ENCODE measurements at regions not wholly inside any gene's neighbourhood (a gene's known extent, or its start where the extent isn't known, plus 50 kb on each side); places are given as distances from the start of the nearest gene placed in this dataset.

- Histone ChIP-seq H3K27me3 (ENCODE audit: control insufficient read depth, insufficient read depth, low read length, poor library complexity, severe bottlenecking) (no peaks in the 10 kb centered on the region), H3K4me1 (ENCODE audit: control insufficient read depth, insufficient read depth, low read length) (no peaks in the 10 kb centered on the region), H3K4me3 (ENCODE audit: low read length) (no peak overlapping the region), H3K9ac (ENCODE audit: extremely low read depth, low read length, poor library complexity, severe bottlenecking) (no peak overlapping the region), H3K36me3 (ENCODE audit: control insufficient read depth, insufficient read depth, low read length) (no peaks in the 10 kb centered on the region), H3K9me3 (ENCODE audit: control insufficient read depth, low read length) (no peaks in the 10 kb centered on the region), H3K27ac (ENCODE audit: low read depth, low read length) (no peak overlapping the region)
- H3K9me3 Mint-ChIP-seq: no peaks in the 10 kb centered on the region
- no peaks in the 10 kb centered on the region for H3K36me3 Mint-ChIP-seq (ENCODE audit: low read depth)
- no peak overlapping the region for H3K27ac Mint-ChIP-seq
- H3K27me3 Mint-ChIP-seq (ENCODE audit: insufficient read depth): peaks cover 21% of the 10 kb centered on the region
- WGBS, 2 experiments (ENCODE audit: insufficient coverage in 1 of 2, insufficient read length in 1 of 2): 80% methylated on average over 2 to 4 of the region's 5 CpGs
- no peak for TF ChIP-seq CTCF (conservative IDR thresholded peaks at IDR 0.05)
- no peak for DNase-seq
- H3K4me3 Mint-ChIP-seq: no peak overlapping the region
- no peaks in the 10 kb centered on the region for H3K4me1 Mint-ChIP-seq
Measured at GRCh38 chr12:105967038-105967776, 171.5 kb downstream of the NUAK1 start.

GRCh38 chr12:105968025-105968424 is 170.7 kb downstream of the NUAK1 start:
- Mint-ChIP-seq H3K4me1 (no peaks in the 10 kb centered on the region), H3K27ac (no peak overlapping the region), H3K27me3 (ENCODE audit: insufficient read depth) (peaks cover 20% of the 10 kb centered on the region), H3K9me3 (no peaks in the 10 kb centered on the region), H3K36me3 (ENCODE audit: low read depth) (no peaks in the 10 kb centered on the region), H3K4me3 (no peak overlapping the region)
- Histone ChIP-seq H3K27ac (ENCODE audit: low read depth, low read length) (no peak overlapping the region), H3K27me3 (ENCODE audit: control insufficient read depth, insufficient read depth, low read length, poor library complexity, severe bottlenecking) (no peaks in the 10 kb centered on the region), H3K9ac (ENCODE audit: extremely low read depth, low read length, poor library complexity, severe bottlenecking) (no peak overlapping the region), H3K9me3 (ENCODE audit: control insufficient read depth, low read length) (no peaks in the 10 kb centered on the region), H3K36me3 (ENCODE audit: control insufficient read depth, insufficient read depth, low read length) (no peaks in the 10 kb centered on the region), H3K4me3 (ENCODE audit: low read length) (no peak overlapping the region), H3K4me1 (ENCODE audit: control insufficient read depth, insufficient read depth, low read length) (no peaks in the 10 kb centered on the region)
- no peak for DNase-seq
- WGBS, 2 experiments (ENCODE audit: insufficient coverage in 1 of 2, insufficient read length in 1 of 2): 100% methylated on average over 1 of the region's 1 CpG; no CpG with 5 or more reads in 1 of the 2 experiments
- peak; percentile 58 for TF ChIP-seq CTCF (conservative IDR thresholded peaks at IDR 0.05)

- Mint-ChIP-seq H3K4me3 (no peak overlapping the region), H3K36me3 (ENCODE audit: low read depth) (no peaks in the 10 kb centered on the region), H3K27ac (no peak overlapping the region), H3K9me3 (no peaks in the 10 kb centered on the region), H3K4me1 (no peaks in the 10 kb centered on the region), H3K27me3 (ENCODE audit: insufficient read depth) (peaks cover 34% of the 10 kb centered on the region)
- H3K9ac ChIP-seq (ENCODE audit: extremely low read depth, low read length, poor library complexity, severe bottlenecking): no peak overlapping the region
- H3K36me3 ChIP-seq (ENCODE audit: control insufficient read depth, insufficient read depth, low read length): no peaks in the 10 kb centered on the region
- no peak overlapping the region for H3K27ac ChIP-seq (ENCODE audit: low read depth, low read length)
- H3K9me3 ChIP-seq (ENCODE audit: control insufficient read depth, low read length): no peaks in the 10 kb centered on the region
- no peak for DNase-seq
- peaks cover 6% of the 10 kb centered on the region for H3K27me3 ChIP-seq (ENCODE audit: control insufficient read depth, insufficient read depth, low read length, poor library complexity, severe bottlenecking)
- WGBS, 2 experiments (ENCODE audit: insufficient coverage in 1 of 2, insufficient read length in 1 of 2): 92 to 93% methylated on average over 2 of the region's 2 CpGs
- no peak for TF ChIP-seq CTCF (conservative IDR thresholded peaks at IDR 0.05)
- H3K4me3 ChIP-seq (ENCODE audit: low read length): no peak overlapping the region
- no peaks in the 10 kb centered on the region for H3K4me1 ChIP-seq (ENCODE audit: control insufficient read depth, insufficient read depth, low read length)
Measured at GRCh38 chr12:105970885-105971284, 167.9 kb downstream of the NUAK1 start.

All from endodermal cell (in vitro differentiated cells).